H1 (cell line): ENCODE measurements at regions not wholly inside any gene's neighbourhood (a gene's known extent, or its start where the extent isn't known, plus 50 kb on each side); places are given as distances from the start of the nearest gene placed in this dataset.

ENCODE experiments used
- CTCF ChIP-seq, 3 experiments: IDR thresholded peaks; 1 replicate in 2 of 3; 2 replicates in 1 of 3; pipeline versions ENCODE4 v1.5.1 to v1.6.1; 2011; ENCODE audit warnings: low read length in 3 of 3, mild to moderate bottlenecking in 3 of 3, inconsistent platforms in 2 of 3, low read depth in 1 of 3, moderate library complexity in 1 of 3; ENCODE audit not compliant: insufficient read depth in 1 of 3; ENCODE audit errors: control extremely low read depth in 1 of 3
- EP300 ChIP-seq, 2 experiments: IDR thresholded peaks; 1 replicate in 1 of 2; 2 replicates in 1 of 2; pipeline ENCODE4 v1.6.1; 2011 to 2012; ENCODE audit warnings: low read depth in 2 of 2, low read length in 2 of 2, mild to moderate bottlenecking in 2 of 2, borderline replicate concordance in 1 of 2, inconsistent platforms in 1 of 2, moderate library complexity in 1 of 2
- EZH2 ChIP-seq: fragments of 200-600 bp; sonication (generic); IDR thresholded peaks from 2 replicates; pipeline ENCODE4 v1.7.1; 2012; ENCODE audit warnings: low read depth, mild to moderate bottlenecking, moderate library complexity, low read length, inconsistent platforms; ENCODE audit not compliant: severe bottlenecking
- HDAC2 ChIP-seq, 2 experiments: fragments of 300-600 bp in 1 of 2; sonication (generic) in 1 of 2; IDR thresholded peaks; 2 replicates each; pipeline ENCODE4 v1.6.1; 2011 to 2012; ENCODE audit warnings: low read depth in 2 of 2, low read length in 2 of 2, mild to moderate bottlenecking in 2 of 2, moderate library complexity in 2 of 2, borderline replicate concordance in 1 of 2, inconsistent platforms in 1 of 2
- JUN ChIP-seq: IDR thresholded peaks from 2 replicates; pipeline ENCODE4 v1.6.1; 2011; ENCODE audit warnings: low read depth, mild to moderate bottlenecking, improper control_type of control experiment, low read length
- MAFK ChIP-seq: IDR thresholded peaks from 2 replicates; pipeline ENCODE4 v1.6.1; 2012; ENCODE audit warnings: low read depth, mild to moderate bottlenecking, improper control_type of control experiment, low read length
- TAF7 ChIP-seq: optimal IDR thresholded peaks from 2 replicates; pipeline ENCODE3; 2011; ENCODE audit warnings: low read depth, mild to moderate bottlenecking, inconsistent platforms, low read length, moderate library complexity, borderline replicate concordance

GRCh38 chr7:13197501-13197900 is 510.1 kb downstream of the ARL4A start:
- TF ChIP-seq HDAC2 (IDR thresholded peaks at IDR 0.05; ENCODE audit: borderline replicate concordance in 1 of 2, low read depth in 2 of 2, low read length in 2 of 2) (no peak), JUN (no peak), MAFK (no peak), TAF7 (no peak), EZH2 (no peak), EP300 (IDR thresholded peaks at IDR 0.05; ENCODE audit: borderline replicate concordance in 1 of 2, low read depth in 2 of 2, low read length in 2 of 2) (no peak), CTCF (IDR thresholded peaks at IDR 0.05; ENCODE audit: control extremely low read depth in 1 of 3, insufficient read depth in 1 of 3, low read depth in 1 of 3, low read length in 3 of 3) (no peak)
